IMR-90 (cell line): ENCODE measurements at regions not wholly inside any gene's neighbourhood (a gene's known extent, or its start where the extent isn't known, plus 50 kb on each side); places are given as distances from the start of the nearest gene placed in this dataset.
"Not testable (repeated sequence)": the region's sequence is repeated elsewhere in the genome, so short reads cannot be mapped to it uniquely, and the experiment has no call there.

Source experiments
- MAZ ChIP-seq: IDR thresholded peaks from 2 replicates; pipeline ENCODE4 v1.6.1; 2012; ENCODE audit warnings: low read depth, mild to moderate bottlenecking, low read length, improper control_type of control experiment, moderate library complexity, borderline replicate concordance
- NFE2L2 ChIP-seq: fragments of 150-350 bp; IDR thresholded peaks from 2 replicates; pipeline ENCODE4 v1.6.1; 2016; ENCODE audit warnings: low read depth, mild to moderate bottlenecking, low read length
- POLR2A ChIP-seq: IDR thresholded peaks from 2 replicates; pipeline ENCODE4 v1.6.1; 2012; ENCODE audit warnings: mild to moderate bottlenecking, low read depth, low read length
- RCOR1 ChIP-seq: IDR thresholded peaks from 2 replicates; pipeline ENCODE4 v1.6.1; 2012; ENCODE audit warnings: mild to moderate bottlenecking, low read length, improper control_type of control experiment; ENCODE audit not compliant: insufficient replicate concordance
- TF ChIP-seq, protein P1 (sequence below): conservative IDR thresholded peaks from 2 replicates; pipeline ENCODE4 v1.5.1; 2012; ENCODE audit warnings: mild to moderate bottlenecking, low read depth, low read length, improper control_type of control experiment
- TF ChIP-seq, protein P2 (sequence below): fragments of 150-350 bp; IDR thresholded peaks from 2 replicates; pipeline ENCODE4 v1.6.1; 2016; ENCODE audit warnings: low read depth, mild to moderate bottlenecking, low read length, moderate library complexity, borderline replicate concordance

DNA sequence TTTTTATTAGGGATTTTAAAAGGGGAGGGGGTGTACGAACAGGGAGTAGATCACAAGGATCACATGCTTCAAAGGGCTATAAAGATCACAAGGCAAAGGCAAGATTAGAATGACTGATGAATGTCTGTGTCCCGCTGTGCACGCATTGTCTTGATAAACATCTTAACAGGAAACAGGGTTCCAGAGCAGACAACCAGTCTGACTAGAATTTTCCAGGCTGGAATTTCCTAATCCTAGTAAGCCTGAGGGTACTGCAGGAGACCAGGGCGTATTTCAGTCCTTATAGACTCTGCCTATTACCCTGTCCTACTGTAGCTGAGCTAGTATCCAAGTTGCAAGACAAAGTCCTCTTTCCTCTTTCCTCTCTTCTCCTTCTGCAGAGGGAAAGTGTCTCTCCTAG lies 179.0 kb upstream of the MAGEB2 start:
- TF ChIP-seq POLR2A, NFE2L2, MAZ, RCOR1: not testable (repeated sequence)
- TF ChIP-seq, protein P1, sequence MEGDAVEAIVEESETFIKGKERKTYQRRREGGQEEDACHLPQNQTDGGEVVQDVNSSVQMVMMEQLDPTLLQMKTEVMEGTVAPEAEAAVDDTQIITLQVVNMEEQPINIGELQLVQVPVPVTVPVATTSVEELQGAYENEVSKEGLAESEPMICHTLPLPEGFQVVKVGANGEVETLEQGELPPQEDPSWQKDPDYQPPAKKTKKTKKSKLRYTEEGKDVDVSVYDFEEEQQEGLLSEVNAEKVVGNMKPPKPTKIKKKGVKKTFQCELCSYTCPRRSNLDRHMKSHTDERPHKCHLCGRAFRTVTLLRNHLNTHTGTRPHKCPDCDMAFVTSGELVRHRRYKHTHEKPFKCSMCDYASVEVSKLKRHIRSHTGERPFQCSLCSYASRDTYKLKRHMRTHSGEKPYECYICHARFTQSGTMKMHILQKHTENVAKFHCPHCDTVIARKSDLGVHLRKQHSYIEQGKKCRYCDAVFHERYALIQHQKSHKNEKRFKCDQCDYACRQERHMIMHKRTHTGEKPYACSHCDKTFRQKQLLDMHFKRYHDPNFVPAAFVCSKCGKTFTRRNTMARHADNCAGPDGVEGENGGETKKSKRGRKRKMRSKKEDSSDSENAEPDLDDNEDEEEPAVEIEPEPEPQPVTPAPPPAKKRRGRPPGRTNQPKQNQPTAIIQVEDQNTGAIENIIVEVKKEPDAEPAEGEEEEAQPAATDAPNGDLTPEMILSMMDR, result not testable (repeated sequence)
- TF ChIP-seq, protein P2, sequence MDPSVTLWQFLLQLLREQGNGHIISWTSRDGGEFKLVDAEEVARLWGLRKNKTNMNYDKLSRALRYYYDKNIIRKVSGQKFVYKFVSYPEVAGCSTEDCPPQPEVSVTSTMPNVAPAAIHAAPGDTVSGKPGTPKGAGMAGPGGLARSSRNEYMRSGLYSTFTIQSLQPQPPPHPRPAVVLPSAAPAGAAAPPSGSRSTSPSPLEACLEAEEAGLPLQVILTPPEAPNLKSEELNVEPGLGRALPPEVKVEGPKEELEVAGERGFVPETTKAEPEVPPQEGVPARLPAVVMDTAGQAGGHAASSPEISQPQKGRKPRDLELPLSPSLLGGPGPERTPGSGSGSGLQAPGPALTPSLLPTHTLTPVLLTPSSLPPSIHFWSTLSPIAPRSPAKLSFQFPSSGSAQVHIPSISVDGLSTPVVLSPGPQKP, result not testable (repeated sequence)
